ENCODE measurements at regions not wholly inside any gene's neighbourhood (a gene's known extent, or its start where the extent isn't known, plus 50 kb on each side); places are given as distances from the start of the nearest gene placed in this dataset.

DNA sequence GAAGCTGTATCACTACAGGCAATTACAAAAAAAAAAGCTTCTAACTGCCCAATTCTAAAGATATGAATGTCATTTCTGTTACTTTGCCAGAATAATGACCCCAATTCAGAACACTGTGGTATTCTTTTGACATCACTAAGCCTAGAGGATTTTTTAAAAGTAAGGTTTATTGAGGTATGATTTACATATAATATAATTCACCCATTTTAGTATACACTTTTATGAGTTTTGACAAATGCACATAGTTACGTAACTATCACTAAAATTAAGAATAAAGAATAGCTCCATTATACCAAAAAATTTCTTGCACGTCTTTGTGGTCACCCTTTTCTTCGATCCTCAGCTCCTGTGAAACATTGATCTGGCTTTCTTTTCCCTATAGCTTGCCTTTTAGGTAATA lies 74.0 kb upstream of the PLSCR5 start:
- TF ChIP-seq NFRKB (IDR thresholded peaks at IDR 0.05), result no peak
- TF ChIP-seq BHLHE40 (IDR thresholded peaks at IDR 0.05; ENCODE audit: borderline replicate concordance), result no peak
- no peak for TF ChIP-seq TARDBP (IDR thresholded peaks at IDR 0.05)
- TF ChIP-seq LEF1 (IDR thresholded peaks at IDR 0.05; ENCODE audit: borderline replicate concordance), result no peak
- no peak for TF ChIP-seq CTBP1 (IDR thresholded peaks at IDR 0.05; ENCODE audit: borderline replicate concordance)
- TF ChIP-seq L3MBTL2 (conservative IDR thresholded peaks at IDR 0.05), result no peak
- no peak for TF ChIP-seq ZNF384 (IDR thresholded peaks at IDR 0.05)
- no peak for TF ChIP-seq FOXM1 (IDR thresholded peaks at IDR 0.05; ENCODE audit: borderline replicate concordance)
- no peak for TF ChIP-seq SP1 (IDR thresholded peaks at IDR 0.05)
- TF ChIP-seq, protein P1, sequence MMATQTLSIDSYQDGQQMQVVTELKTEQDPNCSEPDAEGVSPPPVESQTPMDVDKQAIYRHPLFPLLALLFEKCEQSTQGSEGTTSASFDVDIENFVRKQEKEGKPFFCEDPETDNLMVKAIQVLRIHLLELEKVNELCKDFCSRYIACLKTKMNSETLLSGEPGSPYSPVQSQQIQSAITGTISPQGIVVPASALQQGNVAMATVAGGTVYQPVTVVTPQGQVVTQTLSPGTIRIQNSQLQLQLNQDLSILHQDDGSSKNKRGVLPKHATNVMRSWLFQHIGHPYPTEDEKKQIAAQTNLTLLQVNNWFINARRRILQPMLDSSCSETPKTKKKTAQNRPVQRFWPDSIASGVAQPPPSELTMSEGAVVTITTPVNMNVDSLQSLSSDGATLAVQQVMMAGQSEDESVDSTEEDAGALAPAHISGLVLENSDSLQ (IDR thresholded peaks at IDR 0.05), result no peak
- TF ChIP-seq ARNT (IDR thresholded peaks at IDR 0.05), result no peak
- no peak for DNase-seq (ENCODE audit: extremely low spot score)
- ChIA-PET POLR2A (no interaction called here), CTCF (no interaction called here)

DNA sequence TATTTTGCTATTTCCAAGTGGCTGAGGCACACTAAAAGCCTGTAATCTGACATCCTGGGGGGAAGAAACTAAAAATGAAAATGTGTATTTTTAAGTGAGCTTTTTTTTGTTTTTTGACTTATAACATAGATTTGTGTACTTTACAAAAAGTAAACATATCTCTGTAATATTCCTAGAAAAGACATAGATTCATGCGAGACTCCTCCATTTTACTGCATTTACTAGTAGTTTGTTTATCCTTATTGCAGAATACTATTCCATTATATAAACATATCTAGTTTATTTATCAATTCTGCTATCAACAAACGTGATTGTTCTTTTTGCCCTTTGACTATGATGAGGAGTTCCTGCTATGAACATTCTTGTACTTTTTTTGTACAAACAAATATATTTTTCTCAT lies 67.8 kb upstream of the PLSCR5 start:
- DNase-seq (ENCODE audit: extremely low spot score), result no peak
- CTCF ChIA-PET, result no interaction called here
- POLR2A ChIA-PET, result no interaction called here
- TF ChIP-seq FOXK2 (IDR thresholded peaks at IDR 0.05), result no peak
- TF ChIP-seq SUZ12 (IDR thresholded peaks at IDR 0.05), result no peak
- no peak for TF ChIP-seq ZNF384 (IDR thresholded peaks at IDR 0.05)
- no peak for TF ChIP-seq SP1 (IDR thresholded peaks at IDR 0.05)
- TF ChIP-seq NFRKB (IDR thresholded peaks at IDR 0.05), result no peak
- TF ChIP-seq CTBP1 (IDR thresholded peaks at IDR 0.05; ENCODE audit: borderline replicate concordance), result no peak

DNA sequence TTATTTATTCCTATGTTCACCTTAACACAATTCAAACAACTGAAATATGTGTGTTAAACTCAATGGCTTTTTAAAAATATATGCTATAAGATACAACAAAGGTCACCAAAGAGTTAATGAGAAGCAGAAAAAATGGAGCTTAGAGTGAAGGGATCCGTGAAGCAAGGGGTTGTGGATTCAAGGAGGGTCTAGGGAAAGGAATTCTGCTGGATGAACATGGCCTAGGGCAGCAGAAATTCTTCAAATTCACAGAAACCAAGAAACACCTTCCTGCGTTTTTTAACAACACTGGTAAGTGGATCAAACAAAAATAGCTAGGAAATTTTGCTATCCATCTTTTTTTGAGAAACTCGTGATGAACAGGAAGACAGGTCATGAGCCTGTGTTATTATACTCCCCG lies 59.3 kb upstream of the PLSCR5 start:
- DNase-seq (ENCODE audit: extremely low spot score), result no peak
- ChIA-PET POLR2A (no interaction called here), CTCF (no interaction called here)
- no peak for TF ChIP-seq SUZ12 (IDR thresholded peaks at IDR 0.05)
- TF ChIP-seq ELF4 (IDR thresholded peaks at IDR 0.05), result no peak
- TF ChIP-seq TARDBP (IDR thresholded peaks at IDR 0.05), result no peak
- TF ChIP-seq FOXM1 (IDR thresholded peaks at IDR 0.05; ENCODE audit: borderline replicate concordance), result no peak
- no peak for TF ChIP-seq ZNF384 (IDR thresholded peaks at IDR 0.05)
- TF ChIP-seq BHLHE40 (IDR thresholded peaks at IDR 0.05; ENCODE audit: borderline replicate concordance), result no peak
- no peak for TF ChIP-seq FOXK2 (IDR thresholded peaks at IDR 0.05)
- TF ChIP-seq CTBP1 (IDR thresholded peaks at IDR 0.05; ENCODE audit: borderline replicate concordance), result no peak
- TF ChIP-seq LEF1 (IDR thresholded peaks at IDR 0.05; ENCODE audit: borderline replicate concordance), result no peak

DNA sequence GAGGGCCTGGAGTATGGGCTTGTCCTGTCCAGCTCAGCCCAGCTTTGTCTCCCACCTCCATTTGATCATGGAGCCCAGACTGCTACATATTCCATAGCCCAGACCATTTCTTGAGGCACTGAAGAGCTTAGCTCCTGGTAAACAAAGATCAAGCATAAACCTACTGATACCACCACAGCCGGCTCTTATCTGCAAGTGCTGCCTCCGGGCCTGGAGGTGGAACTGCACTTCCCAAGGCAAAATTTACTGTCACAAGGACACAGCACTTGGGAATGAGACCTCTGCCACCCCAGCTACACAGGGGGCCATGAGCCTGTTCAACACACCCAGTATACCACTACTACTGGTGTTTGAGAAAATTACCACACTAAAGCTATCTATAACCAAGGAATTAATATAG lies 53.7 kb upstream of the PLSCR5 start:
- no peak for DNase-seq (ENCODE audit: extremely low spot score)
- POLR2A ChIA-PET, result no interaction called here
- TF ChIP-seq BHLHE40 (IDR thresholded peaks at IDR 0.05; ENCODE audit: borderline replicate concordance) (no peak), FOXM1 (IDR thresholded peaks at IDR 0.05; ENCODE audit: borderline replicate concordance) (no peak), L3MBTL2 (conservative IDR thresholded peaks at IDR 0.05) (no peak), ARNT (IDR thresholded peaks at IDR 0.05) (no peak), LEF1 (IDR thresholded peaks at IDR 0.05; ENCODE audit: borderline replicate concordance) (no peak)
- TF ChIP-seq, protein P1 (IDR thresholded peaks at IDR 0.05), result no peak
- CTCF ChIA-PET, result no interaction called here

DNA sequence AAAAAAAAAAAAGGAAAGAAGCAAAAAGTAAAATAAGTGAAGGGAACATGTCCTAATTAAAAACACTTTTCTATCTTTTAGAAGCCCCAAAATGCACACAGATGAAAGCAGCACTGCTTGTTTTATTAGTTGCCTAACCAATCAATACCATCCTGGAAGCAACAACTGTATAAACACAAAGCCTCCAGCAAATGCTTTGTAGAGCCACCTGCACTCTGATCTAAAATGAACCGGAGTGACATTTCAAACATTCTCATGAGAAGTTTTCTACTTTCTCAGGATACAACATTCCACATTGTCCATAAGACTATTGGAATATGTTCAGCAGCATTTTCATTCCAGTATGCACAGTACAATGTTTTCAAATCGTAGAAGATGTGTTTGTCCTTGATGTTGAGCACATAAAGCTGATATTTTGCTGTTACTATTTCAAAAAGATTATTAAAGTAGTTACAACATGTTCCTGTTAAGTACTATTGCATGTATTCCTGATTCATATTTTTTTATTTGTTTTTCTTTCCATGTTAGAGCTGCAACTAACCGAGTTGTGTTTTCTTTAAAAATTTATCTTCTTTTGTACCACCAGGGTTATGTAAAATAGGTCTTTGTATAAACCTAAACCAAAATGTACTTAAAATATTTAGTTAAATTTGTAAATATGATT lies 50.3 kb upstream of the PLSCR5 start:
- TF ChIP-seq TARDBP (IDR thresholded peaks at IDR 0.05) (no peak), ZNF384 (IDR thresholded peaks at IDR 0.05) (no peak), L3MBTL2 (conservative IDR thresholded peaks at IDR 0.05) (no peak), ELF4 (IDR thresholded peaks at IDR 0.05) (no peak), FOXA1 (IDR thresholded peaks at IDR 0.05) (no peak), FOXM1 (IDR thresholded peaks at IDR 0.05; ENCODE audit: borderline replicate concordance) (no peak), SP1 (IDR thresholded peaks at IDR 0.05) (no peak), ARNT (IDR thresholded peaks at IDR 0.05) (no peak), LEF1 (IDR thresholded peaks at IDR 0.05; ENCODE audit: borderline replicate concordance) (no peak), CTBP1 (IDR thresholded peaks at IDR 0.05; ENCODE audit: borderline replicate concordance) (no peak), SUZ12 (IDR thresholded peaks at IDR 0.05) (no peak)
- TF ChIP-seq, protein P1 (IDR thresholded peaks at IDR 0.05), result no peak
- ChIA-PET CTCF (no interaction called here), POLR2A (no interaction called here)
- DNase-seq (ENCODE audit: extremely low spot score), result no peak

All from HEK293T (cell line).